H1 (cell line): ENCODE measurements at regions not wholly inside any gene's neighbourhood (a gene's known extent, or its start where the extent isn't known, plus 50 kb on each side); places are given as distances from the start of the nearest gene placed in this dataset.

Experiments
- RAD21 ChIP-seq, 2 experiments: IDR thresholded peaks in 1 of 2; conservative IDR thresholded peaks in 1 of 2; 2 replicates each; pipeline ENCODE4 v1.6.1; 2011; ENCODE audit warnings: low read depth in 2 of 2, low read length in 2 of 2, improper control_type of control experiment in 1 of 2, inconsistent platforms in 1 of 2, mild to moderate bottlenecking in 1 of 2, moderate library complexity in 1 of 2

GRCh38 chr10:53441843-53442242, 669.3 kb upstream of the MBL2 start (continued):
- no peak for TF ChIP-seq RAD21 (IDR thresholded peaks at IDR 0.05 in 1 of 2, conservative IDR thresholded peaks at IDR 0.05 in 1 of 2; ENCODE audit: low read depth in 2 of 2, low read length in 2 of 2)
